DOHH2 (cell line): ENCODE measurements at regions not wholly inside any gene's neighbourhood (a gene's known extent, or its start where the extent isn't known, plus 50 kb on each side); places are given as distances from the start of the nearest gene placed in this dataset.

ENCODE experiments used
- H3F3A ChIP-seq: fragments of 200-600 bp; sonication (generic), shearing (Covaris generic); 2 replicates; pipeline ENCODE4 v1.6.0; 2016; ENCODE audit warnings: antibody characterized with exemption, mild to moderate bottlenecking; ENCODE audit not compliant: control insufficient read depth, insufficient read depth
- H3K27ac ChIP-seq: fragments of 200-600 bp; sonication (generic); 2 replicates; pipeline ENCODE4 v1.5.1; 2014; ENCODE audit warnings: low read depth, mild to moderate bottlenecking, low read length, moderate library complexity
- H3K27me3 ChIP-seq: fragments of 200-600 bp; sonication (generic); 2 replicates; pipeline ENCODE4 v1.6.1; 2014; ENCODE audit warnings: mild to moderate bottlenecking, low read length, mixed read lengths; ENCODE audit not compliant: control insufficient read depth
- H3K36me3 ChIP-seq: fragments of 200-600 bp; sonication (generic); 2 replicates; pipeline ENCODE4 v1.6.1; 2014; ENCODE audit warnings: mild to moderate bottlenecking, low read length, moderate library complexity, mixed read lengths; ENCODE audit not compliant: control insufficient read depth
- H3K4me1 ChIP-seq: fragments of 200-600 bp; sonication (generic); 2 replicates; pipeline ENCODE4 v1.6.1; 2014; ENCODE audit warnings: mild to moderate bottlenecking, low read length, mixed read lengths; ENCODE audit not compliant: control insufficient read depth
- H3K4me2 ChIP-seq: fragments of 200-600 bp; sonication (generic); 2 replicates; pipeline ENCODE4 v1.6.0; 2014; ENCODE audit warnings: mild to moderate bottlenecking, low read length, moderate library complexity
- H3K4me3 ChIP-seq: fragments of 200-600 bp; sonication (generic); 2 replicates; pipeline ENCODE4 v1.5.1; 2014; ENCODE audit warnings: mild to moderate bottlenecking, low read length, mixed read lengths
- H3K79me2 ChIP-seq: fragments of 200-600 bp; sonication (generic); 2 replicates; pipeline ENCODE4 v1.6.1; 2014; ENCODE audit warnings: mild to moderate bottlenecking, low read length, mixed read lengths; ENCODE audit not compliant: control insufficient read depth
- H3K9me2 ChIP-seq: fragments of 200-600 bp; sonication (generic); replicated peaks from 2 replicates; pipeline ENCODE4 v1.6.1; 2014; ENCODE audit warnings: mild to moderate bottlenecking, low read length, mixed read lengths; ENCODE audit not compliant: control insufficient read depth
- H3K9me3 ChIP-seq: fragments of 200-600 bp; sonication (generic); 2 replicates; pipeline ENCODE4 v1.6.1; 2014; ENCODE audit warnings: antibody characterized with exemption, low read length, mixed read lengths; ENCODE audit not compliant: control insufficient read depth, insufficient read depth
- H4K20me1 ChIP-seq: fragments of 200-600 bp; sonication (generic); 2 replicates; pipeline ENCODE4 v1.6.0; 2014; ENCODE audit warnings: low read depth, mild to moderate bottlenecking, antibody characterized with exemption, low read length, moderate library complexity; ENCODE audit not compliant: control insufficient read depth, insufficient read depth
- EZH2phosphoT487 ChIP-seq: fragments of 200-600 bp; sonication (generic); IDR thresholded peaks from 2 replicates; pipeline ENCODE4 v1.6.1; 2017; ENCODE audit warnings: borderline replicate concordance, mild to moderate bottlenecking, antibody characterized with exemption, low read length, moderate library complexity, mixed read lengths
- TF ChIP-seq, protein P1 (sequence below): fragments of 200-600 bp; sonication (generic); IDR thresholded peaks from one replicate; pipeline ENCODE4 v1.5.1; 2014; ENCODE audit warnings: antibody characterized with exemption, mild to moderate bottlenecking, low read depth, low read length; ENCODE audit not compliant: poor library complexity, severe bottlenecking

DNA sequence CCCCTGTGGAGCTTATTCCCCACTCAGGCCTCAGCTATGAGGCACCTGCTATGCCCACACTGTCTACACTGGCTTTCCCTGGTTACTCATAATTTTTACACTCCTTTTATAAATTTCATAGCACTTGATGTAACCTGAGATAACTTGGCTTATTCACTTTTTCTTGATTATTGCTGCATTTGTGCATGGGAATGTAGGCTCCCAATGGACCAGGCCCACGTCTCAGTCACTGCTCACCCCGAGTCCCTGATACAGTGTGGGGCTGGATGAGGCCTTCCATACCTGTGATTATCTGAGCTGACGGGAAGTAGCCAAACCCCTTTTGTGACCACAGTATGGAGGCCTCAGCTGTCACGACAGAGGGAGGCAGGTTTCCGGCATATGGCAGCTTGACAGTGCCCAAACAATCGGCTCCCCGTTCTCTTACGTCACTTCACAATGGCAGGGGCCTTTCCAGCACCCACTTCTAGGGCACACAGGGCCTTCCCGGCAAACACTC, 645.3 kb downstream of the ACTR3B start:
- H3K36me3 ChIP-seq = no peaks in the 10 kb centered on the region
- H4K20me1 ChIP-seq = no peaks in the 10 kb centered on the region
- H3K4me3 ChIP-seq = no peak overlapping the region

DNA sequence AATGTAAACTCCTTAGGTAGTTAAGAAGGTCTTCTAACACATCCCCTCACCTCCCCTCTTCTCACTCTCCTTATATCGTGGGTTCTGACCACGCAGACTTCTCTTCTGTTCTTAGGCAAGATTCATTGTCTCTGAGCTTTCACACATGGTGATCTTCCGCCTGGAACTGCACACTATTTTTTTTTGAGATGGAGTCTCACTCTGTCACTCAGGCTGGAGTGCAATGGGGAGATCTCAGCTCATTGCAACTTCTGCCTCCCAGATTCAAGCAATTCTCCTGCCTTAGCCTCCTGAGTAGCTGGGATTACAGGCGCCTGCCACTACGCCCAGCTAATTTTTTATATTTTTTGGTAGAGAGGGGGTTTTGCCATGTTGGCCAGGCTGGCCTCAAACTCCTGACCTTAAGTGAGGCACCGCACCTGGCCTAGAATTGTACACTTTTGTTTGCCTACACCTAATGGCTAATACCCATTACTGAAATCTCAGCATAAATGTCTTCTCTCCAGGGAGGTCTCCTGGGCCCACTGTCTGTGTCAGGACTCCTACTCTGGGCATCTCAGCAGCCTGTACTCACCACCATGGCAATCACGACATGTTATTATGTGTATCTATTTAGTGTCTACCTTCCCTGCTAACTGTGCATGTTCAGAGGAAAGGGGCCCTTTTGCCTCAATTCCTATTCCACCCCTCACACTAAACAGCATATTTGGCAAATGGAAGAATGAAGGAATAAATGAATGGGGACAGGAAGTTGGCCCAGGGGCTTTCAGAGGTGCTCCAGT, 646.3 kb upstream of the DPP6 start:
- Histone ChIP-seq H4K20me1 (no peaks in the 10 kb centered on the region), H3K4me2 (no peak overlapping the region), H3K36me3 (no peaks in the 10 kb centered on the region), H3K4me3 (no peak overlapping the region), H3K9me3 (no peaks in the 10 kb centered on the region), H3K27me3 (no peaks in the 10 kb centered on the region), H3K9me2 (no peaks in the 10 kb centered on the region), H3K27ac (no peak overlapping the region), H3K4me1 (no peaks in the 10 kb centered on the region), H3F3A (no peaks in the 10 kb centered on the region), H3K79me2 (no peaks in the 10 kb centered on the region)
- TF ChIP-seq, protein P1, sequence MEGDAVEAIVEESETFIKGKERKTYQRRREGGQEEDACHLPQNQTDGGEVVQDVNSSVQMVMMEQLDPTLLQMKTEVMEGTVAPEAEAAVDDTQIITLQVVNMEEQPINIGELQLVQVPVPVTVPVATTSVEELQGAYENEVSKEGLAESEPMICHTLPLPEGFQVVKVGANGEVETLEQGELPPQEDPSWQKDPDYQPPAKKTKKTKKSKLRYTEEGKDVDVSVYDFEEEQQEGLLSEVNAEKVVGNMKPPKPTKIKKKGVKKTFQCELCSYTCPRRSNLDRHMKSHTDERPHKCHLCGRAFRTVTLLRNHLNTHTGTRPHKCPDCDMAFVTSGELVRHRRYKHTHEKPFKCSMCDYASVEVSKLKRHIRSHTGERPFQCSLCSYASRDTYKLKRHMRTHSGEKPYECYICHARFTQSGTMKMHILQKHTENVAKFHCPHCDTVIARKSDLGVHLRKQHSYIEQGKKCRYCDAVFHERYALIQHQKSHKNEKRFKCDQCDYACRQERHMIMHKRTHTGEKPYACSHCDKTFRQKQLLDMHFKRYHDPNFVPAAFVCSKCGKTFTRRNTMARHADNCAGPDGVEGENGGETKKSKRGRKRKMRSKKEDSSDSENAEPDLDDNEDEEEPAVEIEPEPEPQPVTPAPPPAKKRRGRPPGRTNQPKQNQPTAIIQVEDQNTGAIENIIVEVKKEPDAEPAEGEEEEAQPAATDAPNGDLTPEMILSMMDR = no peak
- TF ChIP-seq EZH2phosphoT487 = no peak

More for the DNA sequence above, 645.3 kb downstream of the ACTR3B start:
- no peak overlapping the region for H3K4me2 ChIP-seq
- H3K9me3 ChIP-seq = no peaks in the 10 kb centered on the region
- TF ChIP-seq, protein P1 = no peak
- no peak for TF ChIP-seq EZH2phosphoT487
- no peaks in the 10 kb centered on the region for H3K9me2 ChIP-seq
- H3K27ac ChIP-seq = no peak overlapping the region
- no peaks in the 10 kb centered on the region for H3K79me2 ChIP-seq
- no peaks in the 10 kb centered on the region for H3F3A ChIP-seq
- no peaks in the 10 kb centered on the region for H3K4me1 ChIP-seq
- H3K27me3 ChIP-seq = no peaks in the 10 kb centered on the region

DNA sequence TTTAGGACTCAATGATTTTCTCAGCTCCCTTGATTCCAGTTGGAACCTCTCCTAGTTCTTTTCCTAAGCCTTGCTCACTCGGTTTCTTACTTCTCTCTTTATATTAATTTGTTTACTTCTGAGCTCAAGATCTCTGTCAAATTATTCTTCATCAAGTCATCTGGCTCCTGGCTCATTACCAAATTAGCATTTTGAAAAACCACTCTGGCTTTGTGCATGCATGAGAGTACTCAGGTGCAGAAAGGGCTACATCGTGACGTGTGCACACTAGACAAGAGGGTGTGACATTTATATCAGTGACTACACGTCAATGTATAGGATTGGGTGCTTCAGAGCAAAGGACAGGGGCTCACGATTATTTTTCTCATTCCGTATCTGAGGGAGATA, 645.7 kb upstream of the DPP6 start:
- H3K9me2 ChIP-seq = no peaks in the 10 kb centered on the region
- H3K9me3 ChIP-seq = no peaks in the 10 kb centered on the region; the same call in 1 of the 2 replicates
- H3K4me3 ChIP-seq = no peak overlapping the region
- TF ChIP-seq EZH2phosphoT487 = no peak
- TF ChIP-seq, protein P1 = no peak
- H3K4me1 ChIP-seq = no peaks in the 10 kb centered on the region
- no peaks in the 10 kb centered on the region for H3K27me3 ChIP-seq
- no peaks in the 10 kb centered on the region for H3F3A ChIP-seq
- H3K4me2 ChIP-seq = no peak overlapping the region
- H4K20me1 ChIP-seq = no peaks in the 10 kb centered on the region
- H3K79me2 ChIP-seq = no peaks in the 10 kb centered on the region
- no peaks in the 10 kb centered on the region for H3K36me3 ChIP-seq
- H3K27ac ChIP-seq = no peak overlapping the region
